HEK293 (cell line): ENCODE measurements at regions not wholly inside any gene's neighbourhood (a gene's known extent, or its start where the extent isn't known, plus 50 kb on each side); places are given as distances from the start of the nearest gene placed in this dataset.

Experiments
- CTCF ChIA-PET: fragments of 350-600 bp; formaldehyde crosslinking; extraction: SDS; loops from one replicate; lab custom pipeline; 2021; ENCODE audit warnings: antibody characterized with exemption; lab: Yijun Ruan, JAX
- POLR2A ChIA-PET: fragments of 300-600 bp; formaldehyde crosslinking; extraction: SDS; loops from one replicate; lab custom pipeline; 2020; ENCODE audit warnings: antibody characterized with exemption, inconsistent platforms; lab: Yijun Ruan, JAX
- H3K27ac ChIP-seq: fragments of 200-500 bp; sonication (Bioruptor generic); 2 replicates; pipeline ENCODE4 v1.5.1; 2014; ENCODE audit warnings: low read depth, low read length, control low read depth, inconsistent platforms; ENCODE audit errors: extremely low read depth
- H3K36me3 ChIP-seq, 2 experiments: fragments of 200-500 bp in 1 of 2; sonication (Bioruptor generic) in 1 of 2; 1 replicate in 1 of 2; 2 replicates in 1 of 2; pipeline ENCODE4 v1.5.1; 2014 to 2017; ENCODE audit warnings: inconsistent platforms in 2 of 2, low read length in 2 of 2; ENCODE audit not compliant: control insufficient read depth in 2 of 2, insufficient read depth in 1 of 2
- H3K4me1 ChIP-seq: fragments of 200-500 bp; sonication (Bioruptor generic); 2 replicates; pipeline ENCODE4 v1.5.1; 2014; ENCODE audit warnings: mild to moderate bottlenecking, low read length, inconsistent platforms; ENCODE audit not compliant: control insufficient read depth, insufficient read depth
- H3K4me3 ChIP-seq: 2 replicates; pipeline ENCODE4 v1.5.1; 2011; ENCODE audit warnings: low read depth, mild to moderate bottlenecking, control low read depth, low read length, moderate library complexity
- H3K9me3 ChIP-seq: fragments of 200-500 bp; sonication (Bioruptor generic); 2 replicates; pipeline ENCODE4 v1.5.1; 2014; ENCODE audit warnings: low read depth, low read length, inconsistent platforms; ENCODE audit not compliant: control insufficient read depth, insufficient read depth
- BCL11A ChIP-seq: fragments of 450-650 bp; formaldehyde crosslinking; IDR thresholded peaks from 2 replicates; pipeline ENCODE4 v1.5.1; 2016; ENCODE audit warnings: low read depth, missing biosample characterization, missing genetic modification characterization
- GLIS1 ChIP-seq: fragments of 450-650 bp; formaldehyde crosslinking; IDR thresholded peaks from 2 replicates; pipeline ENCODE4 v1.5.1; 2016; ENCODE audit warnings: missing biosample characterization, missing genetic modification characterization
- KLF8 ChIP-seq: fragments of 450-650 bp; formaldehyde crosslinking; IDR thresholded peaks from 2 replicates; pipeline ENCODE4 v1.5.1; 2016; ENCODE audit warnings: missing biosample characterization, missing genetic modification characterization
- PRDM6 ChIP-seq: fragments of 450-650 bp; formaldehyde crosslinking; IDR thresholded peaks from 2 replicates; pipeline ENCODE4 v1.5.1; 2017; ENCODE audit warnings: missing biosample characterization, missing genetic modification characterization
- RBAK ChIP-seq: fragments of 450-650 bp; formaldehyde crosslinking; IDR thresholded peaks from 2 replicates; pipeline ENCODE4 v1.5.1; 2016; ENCODE audit warnings: missing biosample characterization, missing genetic modification characterization
- SCRT2 ChIP-seq: fragments of 450-650 bp; formaldehyde crosslinking; IDR thresholded peaks from 2 replicates; pipeline ENCODE4 v1.5.1; 2016; ENCODE audit warnings: missing biosample characterization, missing genetic modification characterization
- SP2 ChIP-seq: fragments of 450-650 bp; formaldehyde crosslinking; IDR thresholded peaks from 2 replicates; pipeline ENCODE4 v1.5.1; 2016; ENCODE audit warnings: missing biosample characterization, missing genetic modification characterization
- SP7 ChIP-seq: fragments of 450-650 bp; formaldehyde crosslinking; IDR thresholded peaks from 2 replicates; pipeline ENCODE4 v1.5.1; 2016; ENCODE audit warnings: missing biosample characterization, missing genetic modification characterization
- TRIM28 ChIP-seq: IDR thresholded peaks from 2 replicates; pipeline ENCODE4 v1.6.1; 2011; ENCODE audit warnings: low read length, control low read depth, borderline replicate concordance
- ZBTB11 ChIP-seq: fragments of 450-650 bp; formaldehyde crosslinking; conservative IDR thresholded peaks from 2 replicates; pipeline ENCODE4 v1.5.1; 2016; ENCODE audit warnings: low read depth, missing biosample characterization, missing genetic modification characterization
- ZBTB7A ChIP-seq: fragments of 450-650 bp; formaldehyde crosslinking; IDR thresholded peaks from 2 replicates; pipeline ENCODE4 v1.5.1; 2016; ENCODE audit warnings: low read depth, missing biosample characterization, missing genetic modification characterization
- ZNF132 ChIP-seq: fragments of 450-650 bp; formaldehyde crosslinking; IDR thresholded peaks from 2 replicates; pipeline ENCODE4 v1.5.1; 2017; ENCODE audit warnings: missing biosample characterization, missing genetic modification characterization, borderline replicate concordance
- ZNF16 ChIP-seq: fragments of 450-650 bp; formaldehyde crosslinking; IDR thresholded peaks from 2 replicates; pipeline ENCODE4 v1.5.1; 2016; ENCODE audit warnings: low read depth, missing biosample characterization, missing genetic modification characterization
- ZNF211 ChIP-seq: fragments of 450-650 bp; formaldehyde crosslinking; IDR thresholded peaks from 2 replicates; pipeline ENCODE4 v1.5.1; 2016; ENCODE audit warnings: low read depth, missing biosample characterization, missing genetic modification characterization
- ZNF221 ChIP-seq: fragments of 450-650 bp; formaldehyde crosslinking; IDR thresholded peaks from 2 replicates; pipeline ENCODE4 v1.5.1; 2017; ENCODE audit warnings: missing biosample characterization, missing genetic modification characterization, borderline replicate concordance
- ZNF292 ChIP-seq: fragments of 450-650 bp; formaldehyde crosslinking; IDR thresholded peaks from 2 replicates; pipeline ENCODE4 v1.5.1; 2016; ENCODE audit warnings: low read depth, missing biosample characterization, missing genetic modification characterization, borderline replicate concordance
- ZNF423 ChIP-seq: fragments of 450-650 bp; formaldehyde crosslinking; IDR thresholded peaks from 2 replicates; pipeline ENCODE4 v1.5.1; 2016; ENCODE audit warnings: missing biosample characterization, missing genetic modification characterization
- ZNF514 ChIP-seq: fragments of 450-650 bp; formaldehyde crosslinking; IDR thresholded peaks from 2 replicates; pipeline ENCODE4 v1.5.1; 2016; ENCODE audit warnings: missing biosample characterization, missing genetic modification characterization
- ZNF521 ChIP-seq: fragments of 450-650 bp; formaldehyde crosslinking; IDR thresholded peaks from 2 replicates; pipeline ENCODE4 v1.5.1; 2017; ENCODE audit warnings: missing biosample characterization, mild to moderate bottlenecking, missing genetic modification characterization
- ZNF544 ChIP-seq: fragments of 450-650 bp; formaldehyde crosslinking; IDR thresholded peaks from 2 replicates; pipeline ENCODE4 v1.5.0; 2017; ENCODE audit warnings: missing biosample characterization, missing genetic modification characterization
- ZNF600 ChIP-seq: fragments of 450-650 bp; formaldehyde crosslinking; IDR thresholded peaks from 2 replicates; pipeline ENCODE4 v1.5.1; 2016; ENCODE audit warnings: missing biosample characterization, missing genetic modification characterization
- ZNF624 ChIP-seq: fragments of 450-650 bp; formaldehyde crosslinking; IDR thresholded peaks from 2 replicates; pipeline ENCODE4 v1.5.1; 2017; ENCODE audit warnings: missing biosample characterization, missing genetic modification characterization
- ZNF626 ChIP-seq: fragments of 450-650 bp; sonication (Bioruptor Pico); formaldehyde crosslinking; IDR thresholded peaks from 2 replicates; pipeline ENCODE4 v1.5.1; 2018; ENCODE audit warnings: missing biosample characterization, missing genetic modification characterization, inconsistent platforms
- ZNF777 ChIP-seq: fragments of 450-650 bp; formaldehyde crosslinking; IDR thresholded peaks from 2 replicates; pipeline ENCODE4 v1.5.1; 2017; ENCODE audit warnings: missing biosample characterization, missing genetic modification characterization, borderline replicate concordance
- ZSCAN18 ChIP-seq: fragments of 450-650 bp; formaldehyde crosslinking; IDR thresholded peaks from 2 replicates; pipeline ENCODE4 v1.5.1; 2016; ENCODE audit warnings: missing biosample characterization, missing genetic modification characterization
- TF ChIP-seq, protein P1 (sequence below): fragments of 450-650 bp; formaldehyde crosslinking; optimal IDR thresholded peaks from 2 replicates; pipeline ENCODE3; 2016; ENCODE audit warnings: missing biosample characterization, mild to moderate bottlenecking, missing genetic modification characterization
- TF ChIP-seq, protein P2 (sequence below): fragments of 450-650 bp; formaldehyde crosslinking; IDR thresholded peaks from 2 replicates; pipeline ENCODE4 v1.5.1; 2016; ENCODE audit warnings: missing biosample characterization, missing genetic modification characterization

DNA sequence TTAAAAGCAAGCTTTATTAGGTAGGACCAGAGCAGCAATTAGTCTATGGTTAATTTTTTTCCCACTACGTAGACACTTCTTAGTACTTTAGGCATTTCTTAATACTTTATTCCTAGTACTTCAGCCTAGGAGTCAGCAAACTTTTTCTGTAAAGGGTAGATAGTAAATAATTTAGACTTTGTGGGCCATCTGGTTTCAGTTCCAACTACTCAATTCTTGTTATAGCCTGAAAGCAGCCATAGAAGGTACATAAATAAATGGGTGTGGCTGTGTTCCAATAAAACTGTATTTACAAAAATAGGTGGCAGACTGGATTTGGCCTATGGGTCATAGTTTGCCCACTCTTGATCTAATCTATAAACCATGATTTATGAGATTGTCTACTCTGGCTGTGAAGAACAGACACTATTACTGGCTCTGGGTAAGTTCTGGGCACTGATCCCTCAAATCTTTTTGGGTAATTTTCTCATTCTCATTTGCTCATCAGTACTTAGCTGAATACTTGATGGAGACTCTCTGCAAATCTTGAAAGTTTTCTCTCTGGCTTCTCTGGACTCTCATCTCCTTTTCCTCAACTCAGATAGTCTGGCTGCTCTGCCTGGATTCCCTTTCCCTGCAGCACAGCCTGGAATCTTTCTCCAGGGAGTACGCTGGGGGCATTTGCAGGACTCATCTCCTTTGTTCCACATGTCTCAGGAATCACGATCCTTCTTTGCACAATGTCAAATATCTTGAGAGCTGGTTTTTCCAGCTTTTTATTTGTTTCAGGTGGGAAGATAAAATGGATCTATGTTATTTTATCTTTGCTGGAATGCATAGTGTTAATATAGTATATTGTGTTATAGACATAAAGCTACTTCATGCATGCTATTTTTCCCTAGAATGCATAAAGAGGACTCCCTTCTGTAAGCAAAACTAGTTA, 524.8 kb upstream of the TBL1XR1 start:
- Histone ChIP-seq H3K4me1 (no peaks in the 10 kb centered on the region), H3K9me3 (no peaks in the 10 kb centered on the region), H3K27ac (no peak overlapping the region), H3K4me3 (no peak overlapping the region), H3K36me3 (no peaks in the 10 kb centered on the region)
- ChIA-PET POLR2A (no interaction called here), CTCF (no interaction called here)
- TF ChIP-seq ZNF626 (no peak), ZNF514 (no peak), ZNF600 (tag by site-specific recombination) (no peak), SCRT2 (tag by site-specific recombination) (no peak), ZSCAN18 (tag by site-specific recombination) (no peak), ZNF221 (tag by site-specific recombination) (no peak), RBAK (tag by site-specific recombination) (no peak), ZNF624 (tag by site-specific recombination) (no peak), ZNF211 (no peak), ZNF777 (tag by site-specific recombination) (no peak), KLF8 (no peak), ZNF544 (no peak), SP7 (tag by site-specific recombination) (no peak), BCL11A (no peak), ZNF521 (no peak), SP2 (tag by site-specific recombination) (no peak)

DNA sequence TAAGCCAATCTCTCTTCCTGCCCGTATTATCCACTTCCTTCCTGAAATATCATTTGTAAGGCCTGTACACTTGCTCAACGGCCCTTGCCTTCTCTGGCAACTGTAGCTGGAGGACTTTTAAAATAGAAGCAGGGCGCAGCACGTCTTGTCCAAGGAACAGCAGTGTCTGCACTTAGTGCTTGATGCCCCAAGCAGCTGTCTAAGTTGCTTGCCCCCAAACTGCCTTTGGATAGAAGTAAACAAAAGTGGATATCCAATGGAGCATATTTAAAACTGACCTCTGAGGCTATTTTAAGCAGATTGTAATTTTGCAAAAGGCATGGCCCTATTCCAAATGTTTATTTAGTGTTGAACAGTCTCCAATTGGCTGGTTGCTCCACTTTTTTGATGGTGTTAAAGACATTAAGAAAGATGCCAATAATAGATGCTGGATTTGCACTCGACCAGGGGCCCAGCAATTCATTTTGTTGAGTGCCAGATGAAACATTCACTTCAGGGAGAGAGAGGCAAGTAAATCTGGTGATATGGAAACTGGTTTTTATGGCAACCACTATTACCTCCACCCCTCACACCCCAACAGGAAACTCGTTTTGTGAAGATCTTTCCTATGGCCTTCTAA, 526.8 kb upstream of the TBL1XR1 start:
- Histone ChIP-seq H3K36me3 (no peaks in the 10 kb centered on the region), H3K4me3 (no peak overlapping the region), H3K27ac (no peak overlapping the region), H3K9me3 (no peaks in the 10 kb centered on the region), H3K4me1 (no peaks in the 10 kb centered on the region)
- ChIA-PET POLR2A (no interaction called here), CTCF (no interaction called here)
- no peak for TF ChIP-seq RBAK (tag by site-specific recombination)
- TF ChIP-seq ZNF292 (tag by site-specific recombination), result no peak
- no peak for TF ChIP-seq ZNF423 (tag by site-specific recombination)
- TF ChIP-seq, protein P1, sequence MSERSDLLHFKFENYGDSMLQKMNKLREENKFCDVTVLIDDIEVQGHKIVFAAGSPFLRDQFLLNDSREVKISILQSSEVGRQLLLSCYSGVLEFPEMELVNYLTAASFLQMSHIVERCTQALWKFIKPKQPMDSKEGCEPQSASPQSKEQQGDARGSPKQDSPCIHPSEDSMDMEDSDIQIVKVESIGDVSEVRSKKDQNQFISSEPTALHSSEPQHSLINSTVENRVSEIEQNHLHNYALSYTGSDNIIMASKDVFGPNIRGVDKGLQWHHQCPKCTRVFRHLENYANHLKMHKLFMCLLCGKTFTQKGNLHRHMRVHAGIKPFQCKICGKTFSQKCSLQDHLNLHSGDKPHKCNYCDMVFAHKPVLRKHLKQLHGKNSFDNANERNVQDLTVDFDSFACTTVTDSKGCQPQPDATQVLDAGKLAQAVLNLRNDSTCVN, result no peak
- TF ChIP-seq ZNF132 (tag by site-specific recombination), result no peak
- TF ChIP-seq ZNF16, result no peak
- TF ChIP-seq GLIS1 (tag by site-specific recombination), result no peak
- TF ChIP-seq PRDM6 (tag by site-specific recombination), result no peak
- TF ChIP-seq TRIM28, result no peak
- TF ChIP-seq ZBTB7A (tag by site-specific recombination), result no peak
- no peak for TF ChIP-seq ZBTB11 (tag by site-specific recombination)
- TF ChIP-seq, protein P2, sequence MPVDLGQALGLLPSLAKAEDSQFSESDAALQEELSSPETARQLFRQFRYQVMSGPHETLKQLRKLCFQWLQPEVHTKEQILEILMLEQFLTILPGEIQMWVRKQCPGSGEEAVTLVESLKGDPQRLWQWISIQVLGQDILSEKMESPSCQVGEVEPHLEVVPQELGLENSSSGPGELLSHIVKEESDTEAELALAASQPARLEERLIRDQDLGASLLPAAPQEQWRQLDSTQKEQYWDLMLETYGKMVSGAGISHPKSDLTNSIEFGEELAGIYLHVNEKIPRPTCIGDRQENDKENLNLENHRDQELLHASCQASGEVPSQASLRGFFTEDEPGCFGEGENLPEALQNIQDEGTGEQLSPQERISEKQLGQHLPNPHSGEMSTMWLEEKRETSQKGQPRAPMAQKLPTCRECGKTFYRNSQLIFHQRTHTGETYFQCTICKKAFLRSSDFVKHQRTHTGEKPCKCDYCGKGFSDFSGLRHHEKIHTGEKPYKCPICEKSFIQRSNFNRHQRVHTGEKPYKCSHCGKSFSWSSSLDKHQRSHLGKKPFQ, result no peak
